ENCODE measurements at regions not wholly inside any gene's neighbourhood (a gene's known extent, or its start where the extent isn't known, plus 50 kb on each side); places are given as distances from the start of the nearest gene placed in this dataset.

DNA sequence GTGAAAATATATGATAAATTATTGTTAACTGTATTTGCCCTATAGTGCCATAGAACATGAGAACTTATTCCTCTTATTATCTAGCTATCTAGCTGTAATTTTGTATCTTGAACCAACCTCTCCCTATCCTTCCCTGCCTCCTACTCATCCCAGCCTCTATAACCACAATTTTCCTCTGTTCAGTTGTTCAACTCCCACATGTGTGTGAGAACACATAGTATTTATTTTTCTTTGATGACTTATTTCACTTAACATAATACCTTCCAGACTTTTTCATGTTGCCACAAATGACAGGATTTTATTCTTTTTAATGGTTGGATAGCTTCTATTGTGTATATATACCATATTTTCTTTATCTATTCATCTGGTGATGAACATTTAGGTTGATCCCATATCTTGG lies 85.4 kb upstream of the SUCLG2 start:
- POLR2A ChIA-PET (ENCODE audit: partially characterized antibody) = no interaction called here
- Histone ChIP-seq H3K23ac (ENCODE audit: insufficient read length) (no peak overlapping the region), H3K18ac (ENCODE audit: extremely low read depth, low read length) (no peak overlapping the region), H2AK5ac (ENCODE audit: low read depth, low read length) (no peak overlapping the region), H2BK12ac (ENCODE audit: low read depth, low read length) (no peak overlapping the region), H2BK5ac (ENCODE audit: low read depth, low read length) (no peak overlapping the region), H3K36me3 (ENCODE audit: control insufficient read depth in 2 of 4, insufficient read depth in 4 of 4, low read length in 3 of 4) (no peaks in the 10 kb centered on the region), H3K79me1 (ENCODE audit: low read depth, low read length) (no peaks in the 10 kb centered on the region), H3K4ac (replicated peaks; ENCODE audit: insufficient read length, low read depth, low read length) (no peak overlapping the region), H2BK20ac (ENCODE audit: low read length) (no peak overlapping the region), H2BK120ac (replicated peaks; ENCODE audit: low read depth, low read length) (no peak overlapping the region), H3K9ac (replicated peaks in 1 of 4; ENCODE audit: extremely low read depth in 1 of 4, low read depth in 3 of 4, low read length in 3 of 4) (no peak overlapping the region), H4K20me1 (replicated peaks in 1 of 2; ENCODE audit: control insufficient read depth in 1 of 2, insufficient read depth in 2 of 2, low read length in 2 of 2) (no peaks in the 10 kb centered on the region), H3K79me2 (ENCODE audit: control insufficient read depth in 1 of 2, insufficient read depth in 2 of 2, low read length in 2 of 2) (no peaks in the 10 kb centered on the region), H3K27me3 (replicated peaks in 1 of 4; ENCODE audit: control insufficient read depth in 3 of 4, extremely low read depth in 1 of 4, insufficient read depth in 3 of 4, low read length in 3 of 4) (no peaks in the 10 kb centered on the region), H2AFZ (ENCODE audit: low read length) (no peak overlapping the region), H3K4me1 (replicated peaks in 1 of 4; ENCODE audit: control insufficient read depth in 3 of 4, insufficient read depth in 4 of 4, low read length in 3 of 4) (no peaks in the 10 kb centered on the region), H4K5ac (ENCODE audit: insufficient read length, low read depth, low read length) (no peak overlapping the region), H3K9me3 (ENCODE audit: insufficient read depth in 2 of 2, low read depth in 1 of 2, low read length in 1 of 2) (no peaks in the 10 kb centered on the region), H3K4me3 (ENCODE audit: extremely low read depth in 1 of 4, insufficient read depth in 2 of 4, low read depth in 3 of 4, low read length in 4 of 4) (no peak overlapping the region), H4K91ac (replicated peaks; ENCODE audit: insufficient read length, low read length) (no peak overlapping the region), H3K23me2 (ENCODE audit: low read depth, low read length) (no peaks in the 10 kb centered on the region), H3K27ac (ENCODE audit: low read depth, low read length) (no peak overlapping the region), H4K8ac (ENCODE audit: extremely low read depth, insufficient read depth, low read length) (no peak overlapping the region), H3K4me2 (ENCODE audit: insufficient read depth in 1 of 2, low read depth in 2 of 2, low read length in 2 of 2) (no peak overlapping the region), H3K56ac (replicated peaks; ENCODE audit: insufficient read length, low read depth, low read length) (no peak overlapping the region), H2BK15ac (ENCODE audit: low read length) (no peak overlapping the region), H3K14ac (ENCODE audit: insufficient read length) (no peak overlapping the region)
- CTCF ChIA-PET (ENCODE audit: partially characterized antibody) = interaction anchor here (1.0 to 2.1 kb wide), 3 partner anchors 9 to 355 kb away, joined by 3 to 5 read pairs (median 4); no protein-coding TSS in a partner anchor
- FAIRE-seq (no peak), DNase-seq (ENCODE audit: low read depth in 1 of 2, low spot score in 2 of 2) (no peak)
- TF ChIP-seq MAFK (IDR thresholded peaks at IDR 0.05; ENCODE audit: low read depth, low read length) (no peak), RXRA (IDR thresholded peaks at IDR 0.05; ENCODE audit: insufficient read depth, low read depth, low read length) (no peak), SIX5 (IDR thresholded peaks at IDR 0.05; ENCODE audit: low read depth, low read length) (no peak), SRF (IDR thresholded peaks at IDR 0.05; ENCODE audit: low read depth, low read length) (no peak), RFX5 (IDR thresholded peaks at IDR 0.05; ENCODE audit: borderline replicate concordance, low read depth, low read length) (no peak), HDAC2 (IDR thresholded peaks at IDR 0.05; ENCODE audit: borderline replicate concordance in 1 of 2, low read depth in 2 of 2, low read length in 2 of 2) (no peak), CHD1 (IDR thresholded peaks at IDR 0.05; ENCODE audit: low read depth, low read length) (no peak), TBP (IDR thresholded peaks at IDR 0.05; ENCODE audit: low read depth, low read length) (no peak), NRF1 (IDR thresholded peaks at IDR 0.05; ENCODE audit: low read depth, low read length) (no peak)
